K562 (cell line): ENCODE measurements at regions not wholly inside any gene's neighbourhood (a gene's known extent, or its start where the extent isn't known, plus 50 kb on each side); places are given as distances from the start of the nearest gene placed in this dataset.

ENCODE experiments used
- BCL6 ChIP-seq: fragments of 250-450 bp; sonication (Bioruptor Pico); IDR thresholded peaks from 2 replicates; pipeline ENCODE4 v1.4.0; 2020
- EP300 ChIP-seq: IDR thresholded peaks from 2 replicates; pipeline ENCODE4 v1.6.1; 2012; ENCODE audit warnings: low read length, improper control_type of control experiment
- EWSR1 ChIP-seq: fragments of 450-650 bp; IDR thresholded peaks from 2 replicates; pipeline ENCODE4 v1.6.1; 2018; ENCODE audit warnings: borderline replicate concordance, mild to moderate bottlenecking, low read depth, moderate library complexity; ENCODE audit not compliant: partially characterized antibody
- HIVEP1 ChIP-seq: fragments of 250-450 bp; sonication (Bioruptor Pico); IDR thresholded peaks from 2 replicates; pipeline ENCODE4 v1.4.0; 2020; ENCODE audit warnings: mild to moderate bottlenecking
- HNRNPLL ChIP-seq: fragments of 200-400 bp; formaldehyde crosslinking; IDR thresholded peaks from 2 replicates; pipeline ENCODE4 v1.6.1; 2017; ENCODE audit warnings: low read length, low read depth, mild to moderate bottlenecking; ENCODE audit not compliant: poor library complexity, severe bottlenecking
- NFIX ChIP-seq: fragments of 250-450 bp; sonication (Bioruptor Pico); IDR thresholded peaks from 2 replicates; pipeline ENCODE4 v1.4.0; 2020; ENCODE audit warnings: low read depth, mild to moderate bottlenecking, moderate library complexity
- POLR2AphosphoS5 ChIP-seq: IDR thresholded peaks from 2 replicates; pipeline ENCODE4 v1.6.1; 2011; ENCODE audit warnings: mild to moderate bottlenecking, low read depth, low read length, moderate library complexity; ENCODE audit not compliant: control insufficient read depth, insufficient read depth
- TAF7 ChIP-seq: fragments of 450-650 bp; IDR thresholded peaks from 2 replicates; pipeline ENCODE4 v1.6.1; 2016; ENCODE audit warnings: missing genetic modification characterization, missing compliant biosample characterization
- TCF7L2 ChIP-seq: fragments of 150-350 bp; IDR thresholded peaks from 2 replicates; pipeline ENCODE4 v1.6.1; 2016; ENCODE audit warnings: low read depth, mild to moderate bottlenecking, low read length, moderate library complexity
- TEAD2 ChIP-seq: fragments of 450-650 bp; IDR thresholded peaks from 2 replicates; pipeline ENCODE4 v1.6.1; 2016; ENCODE audit warnings: missing genetic modification characterization, control low read depth, missing compliant biosample characterization
- TF ChIP-seq, protein P1 (sequence below): fragments of 250-450 bp; sonication (Bioruptor Pico); IDR thresholded peaks from 2 replicates; pipeline ENCODE4 v1.5.1; 2021; ENCODE audit warnings: mild to moderate bottlenecking

GRCh38 chr6:113640051-113640450 lies 217.1 kb upstream of the MARCKS start (continued):
- TF ChIP-seq, protein P1, sequence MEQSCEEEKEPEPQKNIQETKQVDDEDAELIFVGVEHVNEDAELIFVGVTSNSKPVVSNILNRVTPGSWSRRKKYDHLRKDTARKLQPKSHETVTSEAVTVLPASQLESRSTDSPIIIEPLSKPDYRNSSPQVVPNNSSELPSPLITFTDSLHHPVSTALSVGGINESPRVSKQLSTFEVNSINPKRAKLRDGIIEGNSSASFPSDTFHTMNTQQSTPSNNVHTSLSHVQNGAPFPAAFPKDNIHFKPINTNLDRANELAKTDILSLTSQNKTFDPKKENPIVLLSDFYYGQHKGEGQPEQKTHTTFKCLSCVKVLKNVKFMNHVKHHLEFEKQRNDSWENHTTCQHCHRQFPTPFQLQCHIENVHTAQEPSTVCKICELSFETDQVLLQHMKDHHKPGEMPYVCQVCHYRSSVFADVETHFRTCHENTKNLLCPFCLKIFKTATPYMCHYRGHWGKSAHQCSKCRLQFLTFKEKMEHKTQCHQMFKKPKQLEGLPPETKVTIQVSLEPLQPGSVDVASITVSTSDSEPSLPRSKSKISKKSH, result no peak
- TF ChIP-seq TCF7L2 (no peak), POLR2AphosphoS5 (no peak), BCL6 (CRISPR knock-in tag) (no peak), NFIX (CRISPR knock-in tag) (no peak), TAF7 (tag) (no peak), EP300 (no peak), EWSR1 (no peak), HNRNPLL (no peak), HIVEP1 (CRISPR knock-in tag) (no peak), TEAD2 (tag) (no peak)
